Colonic mucosa (tissue), 4 donors: ENCODE measurements at regions not wholly inside any gene's neighbourhood (a gene's known extent, or its start where the extent isn't known, plus 50 kb on each side); places are given as distances from the start of the nearest gene placed in this dataset.

Experiments used
- DNase-seq: peaks from one replicate; pipeline ENCODE4 v3.0.0-alpha.2; 2020
- H3K27ac ChIP-seq: fragments of 200-600 bp; one replicate; pipeline ENCODE4 v1.8.0; 2021
- H3K27me3 ChIP-seq: fragments of 200-600 bp; one replicate; pipeline ENCODE4 v1.8.0; 2021
- H3K36me3 ChIP-seq: fragments of 200-600 bp; one replicate; pipeline ENCODE4 v1.8.0; 2021
- H3K4me1 ChIP-seq: fragments of 200-600 bp; one replicate; pipeline ENCODE4 v1.8.0; 2021; ENCODE audit warnings: mild to moderate bottlenecking
- H3K4me3 ChIP-seq: fragments of 200-600 bp; one replicate; pipeline ENCODE4 v1.8.0; 2021
- H3K9ac ChIP-seq, 2 donors: one replicate each; pipeline ENCODE4 v1.7.0; 2013; ENCODE audit warnings: control low read depth in 2 of 2, low read depth in 2 of 2, low read length in 2 of 2
- H3K9me3 ChIP-seq: fragments of 200-600 bp; one replicate; pipeline ENCODE4 v1.8.0; 2021
- intact Hi-C: fragments of 100-400 bp; cut with DNase I; formaldehyde crosslinking; loops from one replicate; pipeline ENCODE4 v1.14.1; 2022
- TF ChIP-seq, protein P1 (sequence below): fragments of 200-600 bp; IDR thresholded peaks from one replicate; pipeline ENCODE4 v1.8.0; 2022; ENCODE audit warnings: antibody characterized with exemption, mild to moderate bottlenecking
- donor health status: healthy.
- donor health status: DM: no; HTN: no; CAD: no.
- donor health status: DM: no; HTN: no; CAD: no.

DNA sequence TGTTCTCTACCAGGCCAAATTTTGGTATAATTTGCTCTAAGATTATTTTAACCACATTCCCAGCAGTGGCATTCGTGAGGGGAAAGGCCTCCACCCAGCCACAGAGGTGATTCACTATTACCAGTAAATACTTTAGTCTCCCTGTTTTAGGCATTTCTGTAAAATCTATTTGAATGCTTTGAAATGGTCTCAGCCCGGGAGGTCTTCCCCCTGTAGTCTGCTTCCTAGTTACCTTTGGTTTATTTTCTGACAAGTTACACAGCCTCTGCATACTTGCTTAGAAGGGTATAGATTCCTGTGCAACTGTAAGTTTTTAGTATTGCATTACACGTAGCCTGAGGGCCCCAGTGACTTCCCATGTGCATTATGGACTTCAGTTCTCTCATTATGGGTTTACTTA is 248.7 kb downstream of the C6orf118 start:
- DNase-seq, result no peak
- Histone ChIP-seq H3K27ac (no peak overlapping the region), H3K27me3 (no peaks in the 10 kb centered on the region), H3K4me1 (no peaks in the 10 kb centered on the region), H3K9ac (no peak overlapping the region), H3K36me3 (no peaks in the 10 kb centered on the region), H3K9me3 (no peaks in the 10 kb centered on the region), H3K4me3 (no peak overlapping the region)
- intact Hi-C loops, result no loop called here
- TF ChIP-seq, protein P1, sequence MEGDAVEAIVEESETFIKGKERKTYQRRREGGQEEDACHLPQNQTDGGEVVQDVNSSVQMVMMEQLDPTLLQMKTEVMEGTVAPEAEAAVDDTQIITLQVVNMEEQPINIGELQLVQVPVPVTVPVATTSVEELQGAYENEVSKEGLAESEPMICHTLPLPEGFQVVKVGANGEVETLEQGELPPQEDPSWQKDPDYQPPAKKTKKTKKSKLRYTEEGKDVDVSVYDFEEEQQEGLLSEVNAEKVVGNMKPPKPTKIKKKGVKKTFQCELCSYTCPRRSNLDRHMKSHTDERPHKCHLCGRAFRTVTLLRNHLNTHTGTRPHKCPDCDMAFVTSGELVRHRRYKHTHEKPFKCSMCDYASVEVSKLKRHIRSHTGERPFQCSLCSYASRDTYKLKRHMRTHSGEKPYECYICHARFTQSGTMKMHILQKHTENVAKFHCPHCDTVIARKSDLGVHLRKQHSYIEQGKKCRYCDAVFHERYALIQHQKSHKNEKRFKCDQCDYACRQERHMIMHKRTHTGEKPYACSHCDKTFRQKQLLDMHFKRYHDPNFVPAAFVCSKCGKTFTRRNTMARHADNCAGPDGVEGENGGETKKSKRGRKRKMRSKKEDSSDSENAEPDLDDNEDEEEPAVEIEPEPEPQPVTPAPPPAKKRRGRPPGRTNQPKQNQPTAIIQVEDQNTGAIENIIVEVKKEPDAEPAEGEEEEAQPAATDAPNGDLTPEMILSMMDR, result no peak

DNA sequence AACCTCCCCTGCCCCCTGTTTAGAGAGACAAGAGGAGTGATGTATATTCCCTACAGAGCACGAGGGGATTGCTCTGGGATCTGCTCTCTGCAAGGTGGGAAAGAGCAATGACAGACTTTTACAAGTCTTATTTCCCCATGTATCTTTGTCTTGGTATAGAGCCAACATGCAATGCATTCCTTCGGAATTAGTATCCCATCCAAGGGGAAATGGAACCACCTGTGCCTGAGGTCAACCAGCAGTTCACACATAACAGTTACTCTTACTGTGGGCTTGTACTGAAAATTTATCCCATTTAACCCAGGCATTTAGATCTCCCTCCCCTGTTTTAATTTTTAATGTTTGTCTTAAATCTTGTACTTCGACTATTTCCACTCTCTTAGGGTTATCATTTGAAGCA is 250.4 kb downstream of the C6orf118 start:
- Histone ChIP-seq H3K9me3 (no peaks in the 10 kb centered on the region), H3K36me3 (no peaks in the 10 kb centered on the region), H3K27me3 (no peaks in the 10 kb centered on the region), H3K27ac (no peak overlapping the region), H3K4me1 (no peaks in the 10 kb centered on the region), H3K9ac (no peak overlapping the region), H3K4me3 (no peak overlapping the region)
- intact Hi-C loops, result no loop called here
- TF ChIP-seq, protein P1, result no peak
- DNase-seq, result no peak

DNA sequence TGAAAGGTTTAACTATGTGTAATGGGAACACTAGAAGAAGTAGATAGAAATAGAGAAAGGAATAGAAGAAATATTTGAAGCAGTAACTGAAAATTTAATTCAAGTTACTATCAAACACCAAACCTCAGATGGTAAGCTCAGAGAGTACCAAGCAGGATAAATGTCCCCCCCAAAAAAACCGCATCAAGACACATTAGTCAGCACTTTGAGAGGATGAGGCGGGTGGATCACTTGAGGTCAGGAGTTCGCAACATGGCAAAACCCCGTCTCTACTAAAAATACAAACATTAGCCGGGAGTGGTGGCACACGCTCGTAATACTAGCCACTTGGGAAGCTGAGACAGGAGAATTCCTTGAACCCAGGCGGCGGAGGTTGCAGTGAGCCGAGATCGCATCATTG is 253.1 kb downstream of the C6orf118 start:
- H3K4me3 ChIP-seq, result no peak overlapping the region
- H3K36me3 ChIP-seq, result no peaks in the 10 kb centered on the region
- no peaks in the 10 kb centered on the region for H3K4me1 ChIP-seq
- no peak overlapping the region for H3K27ac ChIP-seq
- TF ChIP-seq, protein P1, result no peak
- DNase-seq, result no peak
- H3K9me3 ChIP-seq, result no peaks in the 10 kb centered on the region
- intact Hi-C loops, result no loop called here
- no peaks in the 10 kb centered on the region for H3K27me3 ChIP-seq
- H3K9ac ChIP-seq, result no peak overlapping the region

DNA sequence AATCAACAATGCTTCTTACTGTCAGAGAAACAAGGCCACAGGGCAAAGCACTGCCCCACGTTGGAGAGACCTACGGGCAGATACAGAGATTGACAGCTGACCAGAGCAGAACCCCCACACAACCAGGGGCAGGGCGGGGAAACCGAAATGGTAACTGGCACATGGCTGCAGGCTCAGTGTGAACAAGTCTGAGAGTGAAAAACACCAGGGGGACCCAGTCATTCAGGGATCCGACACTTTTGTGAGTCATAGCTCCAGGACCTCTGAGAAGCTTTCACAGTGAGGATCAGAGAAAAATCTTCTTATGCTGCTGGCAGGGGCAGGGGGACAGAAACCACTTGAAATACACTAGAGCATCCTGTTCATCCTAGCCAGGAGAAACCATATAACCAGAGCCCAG is 254.2 kb downstream of the C6orf118 start:
- H3K9ac ChIP-seq, result no peak overlapping the region

DNA sequence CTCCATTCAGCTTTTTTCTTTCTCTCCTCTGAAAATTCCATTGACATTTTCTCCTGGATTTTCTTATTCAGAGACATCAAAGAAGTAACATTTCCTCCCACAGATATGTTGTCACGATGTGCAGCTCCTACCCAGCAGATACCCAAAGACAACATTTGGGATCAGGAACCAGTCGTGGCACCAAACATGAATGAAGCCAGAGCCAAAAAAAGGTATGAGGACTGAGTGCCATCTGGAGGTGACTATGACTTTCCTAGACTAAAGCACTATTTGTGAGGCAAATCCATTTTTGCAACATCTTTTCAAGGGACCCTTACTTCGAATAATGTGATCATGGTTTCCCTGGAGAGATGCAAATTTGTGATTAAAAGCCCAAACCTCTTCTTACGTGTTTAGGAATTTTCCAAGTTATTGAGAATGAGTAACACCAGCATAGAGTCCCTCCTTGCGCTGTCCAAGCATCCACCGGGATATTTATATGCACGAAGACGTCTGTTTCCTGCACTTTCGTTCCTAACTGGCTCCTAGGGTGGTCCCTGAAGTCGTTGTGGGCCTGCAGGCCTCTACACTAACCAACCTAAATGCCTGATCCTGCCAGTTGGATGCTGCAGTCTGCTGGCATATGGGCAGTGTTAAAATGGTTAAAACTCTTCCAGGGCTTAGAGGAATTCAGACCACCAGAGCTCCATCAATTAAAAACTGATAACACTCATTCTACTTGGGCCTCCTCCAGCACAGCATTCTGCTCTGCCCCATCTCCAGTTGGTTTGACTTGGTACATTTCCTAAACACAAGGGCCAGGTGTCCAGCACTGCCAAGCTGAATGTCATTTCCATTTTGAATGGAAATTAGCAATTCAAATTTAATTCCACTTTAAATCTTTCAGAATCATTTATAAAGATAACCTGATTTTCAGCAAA is 256.6 kb downstream of the C6orf118 start:
- Histone ChIP-seq H3K27me3 (no peaks in the 10 kb centered on the region), H3K27ac (no peak overlapping the region), H3K4me3 (no peak overlapping the region), H3K9ac (no peak overlapping the region), H3K36me3 (no peaks in the 10 kb centered on the region), H3K4me1 (no peaks in the 10 kb centered on the region), H3K9me3 (no peaks in the 10 kb centered on the region)
- TF ChIP-seq, protein P1, result no peak
- intact Hi-C loops, result no loop called here
- DNase-seq, result no peak

More for the DNA sequence above, 254.2 kb downstream of the C6orf118 start:
- H3K27me3 ChIP-seq, result no peaks in the 10 kb centered on the region
- H3K9me3 ChIP-seq, result no peaks in the 10 kb centered on the region
- no peak for DNase-seq
- no peaks in the 10 kb centered on the region for H3K4me1 ChIP-seq
- TF ChIP-seq, protein P1, result no peak
- no peak overlapping the region for H3K4me3 ChIP-seq
- intact Hi-C loops, result no loop called here
- no peak overlapping the region for H3K27ac ChIP-seq
- H3K36me3 ChIP-seq, result no peaks in the 10 kb centered on the region
